ENCODE measurements at regions not wholly inside any gene's neighbourhood (a gene's known extent, or its start where the extent isn't known, plus 50 kb on each side); places are given as distances from the start of the nearest gene placed in this dataset.

- Histone ChIP-seq H3K27ac (ENCODE audit: low read depth in 1 of 2, low read length in 1 of 2) (no peak overlapping the region), H3K36me3 (ENCODE audit: control insufficient read depth in 4 of 4, insufficient read depth in 4 of 4, low read length in 4 of 4) (no peaks in the 10 kb centered on the region), H3K9me3 (ENCODE audit: control insufficient read depth in 4 of 4, insufficient read depth in 3 of 4, low read length in 3 of 4) (no peaks in the 10 kb centered on the region), H3K9ac (ENCODE audit: insufficient read depth in 1 of 2, low read length in 2 of 2) (no peak overlapping the region), H3K27me3 (ENCODE audit: control insufficient read depth in 3 of 3, insufficient read depth in 3 of 3, low read length in 2 of 3) (no peaks in the 10 kb centered on the region), H3K4me1 (ENCODE audit: control insufficient read depth in 5 of 5, insufficient read depth in 5 of 5, low read length in 5 of 5) (peaks cover 0 to 4% (median 0%) of the 10 kb centered on the region in 5 donors), H3K4me3 (no peak overlapping the region)
- DNase-seq (no peak), ATAC-seq (ENCODE audit: insufficient read depth, low FRiP score) (no peak)
- TF ChIP-seq, protein P1, sequence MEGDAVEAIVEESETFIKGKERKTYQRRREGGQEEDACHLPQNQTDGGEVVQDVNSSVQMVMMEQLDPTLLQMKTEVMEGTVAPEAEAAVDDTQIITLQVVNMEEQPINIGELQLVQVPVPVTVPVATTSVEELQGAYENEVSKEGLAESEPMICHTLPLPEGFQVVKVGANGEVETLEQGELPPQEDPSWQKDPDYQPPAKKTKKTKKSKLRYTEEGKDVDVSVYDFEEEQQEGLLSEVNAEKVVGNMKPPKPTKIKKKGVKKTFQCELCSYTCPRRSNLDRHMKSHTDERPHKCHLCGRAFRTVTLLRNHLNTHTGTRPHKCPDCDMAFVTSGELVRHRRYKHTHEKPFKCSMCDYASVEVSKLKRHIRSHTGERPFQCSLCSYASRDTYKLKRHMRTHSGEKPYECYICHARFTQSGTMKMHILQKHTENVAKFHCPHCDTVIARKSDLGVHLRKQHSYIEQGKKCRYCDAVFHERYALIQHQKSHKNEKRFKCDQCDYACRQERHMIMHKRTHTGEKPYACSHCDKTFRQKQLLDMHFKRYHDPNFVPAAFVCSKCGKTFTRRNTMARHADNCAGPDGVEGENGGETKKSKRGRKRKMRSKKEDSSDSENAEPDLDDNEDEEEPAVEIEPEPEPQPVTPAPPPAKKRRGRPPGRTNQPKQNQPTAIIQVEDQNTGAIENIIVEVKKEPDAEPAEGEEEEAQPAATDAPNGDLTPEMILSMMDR (IDR thresholded peaks at IDR 0.05; ENCODE audit: control extremely low read depth, extremely low read depth), result no peak
- 98 to 99% methylated on average over 2 of the region's 2 CpGs for WGBS, 2 donors
Measured at GRCh38 chr5:158436271-158437065, 577.5 kb upstream of the CLINT1 start.

DNA sequence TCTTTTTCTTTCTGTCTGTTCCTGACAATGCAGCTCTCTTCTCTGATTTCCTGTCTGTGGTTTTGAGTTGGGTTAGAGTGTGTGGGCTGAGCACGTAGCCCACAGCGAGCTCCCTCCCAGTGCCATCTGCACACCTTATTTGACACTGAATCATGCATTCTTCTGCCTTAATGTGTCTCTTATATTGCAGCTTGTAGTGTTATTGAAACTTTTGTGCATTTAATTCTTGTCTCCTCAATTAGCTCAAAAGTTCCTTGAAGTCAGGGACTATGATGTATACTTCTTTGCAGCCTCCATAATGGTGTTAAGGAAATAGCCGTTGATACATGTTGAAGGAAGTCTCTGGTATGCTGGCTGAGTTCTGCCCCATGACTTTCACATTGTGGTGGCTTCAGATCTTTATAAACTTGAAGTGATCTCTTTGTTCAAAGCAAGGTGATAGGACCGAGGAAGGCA is 576.2 kb upstream of the CLINT1 start:
- no peak overlapping the region for H3K4me3 ChIP-seq
- H3K36me3 ChIP-seq (ENCODE audit: control insufficient read depth in 4 of 4, insufficient read depth in 4 of 4, low read length in 4 of 4), result no peaks in the 10 kb centered on the region

GRCh38 chr5:158434749-158435148 is 575.8 kb upstream of the CLINT1 start:
- ATAC-seq (ENCODE audit: insufficient read depth, low FRiP score), result no peak
- H3K9me3 ChIP-seq (ENCODE audit: control insufficient read depth in 4 of 4, insufficient read depth in 3 of 4, low read length in 3 of 4), result peaks cover 0 to 4% (median 0%) of the 10 kb centered on the region in 4 donors
- H3K36me3 ChIP-seq (ENCODE audit: control insufficient read depth in 4 of 4, insufficient read depth in 4 of 4, low read length in 4 of 4), result no peaks in the 10 kb centered on the region
- peaks cover 0 to 9% (median 0%) of the 10 kb centered on the region in 5 donors for H3K4me1 ChIP-seq (ENCODE audit: control insufficient read depth in 5 of 5, insufficient read depth in 5 of 5, low read length in 5 of 5)
- H3K27me3 ChIP-seq (ENCODE audit: control insufficient read depth in 3 of 3, insufficient read depth in 3 of 3, low read length in 2 of 3), result no peaks in the 10 kb centered on the region
- TF ChIP-seq, protein P1 (IDR thresholded peaks at IDR 0.05; ENCODE audit: control extremely low read depth, extremely low read depth), result no peak
- H3K4me3 ChIP-seq, result no peak overlapping the region
- WGBS, 2 donors, result 26% methylated on average over 2 of the region's 2 CpGs
- H3K27ac ChIP-seq (ENCODE audit: low read depth in 1 of 2, low read length in 1 of 2), result no peak overlapping the region
- no peak for DNase-seq
- no peak overlapping the region for H3K9ac ChIP-seq (ENCODE audit: insufficient read depth in 1 of 2, low read length in 2 of 2)

More for the DNA sequence above, 576.2 kb upstream of the CLINT1 start:
- ATAC-seq (ENCODE audit: insufficient read depth, low FRiP score), result no peak
- TF ChIP-seq, protein P1 (IDR thresholded peaks at IDR 0.05; ENCODE audit: control extremely low read depth, extremely low read depth), result no peak
- no peak for DNase-seq
- peaks cover 0 to under 1% (median 0%) of the 10 kb centered on the region in 4 donors for H3K9me3 ChIP-seq (ENCODE audit: control insufficient read depth in 4 of 4, insufficient read depth in 3 of 4, low read length in 3 of 4)
- no peak overlapping the region for H3K27ac ChIP-seq (ENCODE audit: low read depth in 1 of 2, low read length in 1 of 2)
- 30 to 60% methylated on average over 4 of the region's 4 CpGs for WGBS, 2 donors
- H3K27me3 ChIP-seq (ENCODE audit: control insufficient read depth in 3 of 3, insufficient read depth in 3 of 3, low read length in 2 of 3), result no peaks in the 10 kb centered on the region
- H3K9ac ChIP-seq (ENCODE audit: insufficient read depth in 1 of 2, low read length in 2 of 2), result no peak overlapping the region
- peaks cover 0 to 9% (median 0%) of the 10 kb centered on the region in 5 donors for H3K4me1 ChIP-seq (ENCODE audit: control insufficient read depth in 5 of 5, insufficient read depth in 5 of 5, low read length in 5 of 5)

All from lung (tissue), 11 donors.